H1 (cell line): ENCODE measurements at regions not wholly inside any gene's neighbourhood (a gene's known extent, or its start where the extent isn't known, plus 50 kb on each side); places are given as distances from the start of the nearest gene placed in this dataset.

Experiments
- ATF3 ChIP-seq: IDR thresholded peaks from 2 replicates; pipeline ENCODE4 v1.6.1; 2011; ENCODE audit warnings: low read depth, mild to moderate bottlenecking, low read length; ENCODE audit not compliant: insufficient read depth
- CEBPB ChIP-seq: IDR thresholded peaks from 2 replicates; pipeline ENCODE4 v1.6.1; 2012; ENCODE audit warnings: low read depth, low read length
- CTBP2 ChIP-seq: IDR thresholded peaks from 2 replicates; pipeline ENCODE4 v1.7.0; 2011; ENCODE audit warnings: borderline replicate concordance, mild to moderate bottlenecking, moderate library complexity, mixed read lengths, low read length; ENCODE audit not compliant: insufficient read depth, insufficient read length
- CTCF ChIP-seq, 3 experiments: IDR thresholded peaks; 1 replicate in 2 of 3; 2 replicates in 1 of 3; pipeline versions ENCODE4 v1.5.1 to v1.6.1; 2011; ENCODE audit warnings: low read length in 3 of 3, mild to moderate bottlenecking in 3 of 3, inconsistent platforms in 2 of 3, low read depth in 1 of 3, moderate library complexity in 1 of 3; ENCODE audit not compliant: insufficient read depth in 1 of 3; ENCODE audit errors: control extremely low read depth in 1 of 3
- EP300 ChIP-seq, 2 experiments: IDR thresholded peaks; 1 replicate in 1 of 2; 2 replicates in 1 of 2; pipeline ENCODE4 v1.6.1; 2011 to 2012; ENCODE audit warnings: low read depth in 2 of 2, low read length in 2 of 2, mild to moderate bottlenecking in 2 of 2, borderline replicate concordance in 1 of 2, inconsistent platforms in 1 of 2, moderate library complexity in 1 of 2
- KDM4A ChIP-seq: IDR thresholded peaks from one replicate; pipeline ENCODE4 v1.7.1; 2012; ENCODE audit warnings: low read depth, mild to moderate bottlenecking, moderate library complexity, low read length, inconsistent platforms; ENCODE audit not compliant: severe bottlenecking
- MAX ChIP-seq: IDR thresholded peaks from 2 replicates; pipeline ENCODE4 v1.6.1; 2012; ENCODE audit warnings: inconsistent platforms
- RBBP5 ChIP-seq: IDR thresholded peaks from 2 replicates; pipeline ENCODE4 v1.7.1; 2012; ENCODE audit warnings: low read depth, mild to moderate bottlenecking, inconsistent platforms, low read length, moderate library complexity, borderline replicate concordance
- SIX5 ChIP-seq: IDR thresholded peaks from 2 replicates; pipeline ENCODE4 v1.6.1; 2011; ENCODE audit warnings: mild to moderate bottlenecking, low read depth, low read length
- SP1 ChIP-seq: IDR thresholded peaks from 2 replicates; pipeline ENCODE4 v1.6.1; 2011; ENCODE audit warnings: low read depth, low read length
- TAF1 ChIP-seq: IDR thresholded peaks from 2 replicates; pipeline ENCODE4 v1.6.1; 2011; ENCODE audit warnings: mild to moderate bottlenecking, low read depth, low read length
- TCF12 ChIP-seq: IDR thresholded peaks from 2 replicates; pipeline ENCODE4 v1.6.1; 2011; ENCODE audit warnings: low read depth, mild to moderate bottlenecking, low read length

GRCh38 chr2:139201516-139201915 lies 421.3 kb upstream of the NXPH2 start:
- TF ChIP-seq KDM4A (no peak), EP300 (IDR thresholded peaks at IDR 0.05; ENCODE audit: borderline replicate concordance in 1 of 2, low read depth in 2 of 2, low read length in 2 of 2) (no peak), CTCF (IDR thresholded peaks at IDR 0.05; ENCODE audit: control extremely low read depth in 1 of 3, insufficient read depth in 1 of 3, low read depth in 1 of 3, low read length in 3 of 3) (no peak), TCF12 (no peak), TAF1 (no peak), CTBP2 (no peak), SIX5 (no peak), CEBPB (no peak), MAX (no peak), SP1 (no peak), ATF3 (no peak), RBBP5 (no peak)
